ENCODE measurements at regions not wholly inside any gene's neighbourhood (a gene's known extent, or its start where the extent isn't known, plus 50 kb on each side); places are given as distances from the start of the nearest gene placed in this dataset.

DNA sequence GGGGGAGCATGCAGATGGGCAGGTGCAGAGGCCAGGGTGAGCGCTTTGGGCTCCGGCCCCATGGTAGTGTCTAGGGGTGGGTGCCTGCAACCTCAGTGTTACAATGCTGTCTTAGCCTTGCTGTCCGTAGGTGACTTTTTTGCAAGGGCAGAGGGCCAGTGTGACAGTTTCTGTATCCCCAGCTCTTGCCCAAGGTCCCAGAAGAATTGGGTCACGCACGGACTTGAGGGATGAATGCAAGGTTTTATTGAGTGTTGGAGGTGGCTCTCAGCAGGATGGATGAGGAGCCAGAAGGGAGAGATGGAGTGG, 492.5 kb downstream of the AGTPBP1 start:
- no peak for DNase-seq

GRCh38 chr9:85248514-85249312, 493.0 kb downstream of the AGTPBP1 start:
- DNase-seq: no peak

DNA sequence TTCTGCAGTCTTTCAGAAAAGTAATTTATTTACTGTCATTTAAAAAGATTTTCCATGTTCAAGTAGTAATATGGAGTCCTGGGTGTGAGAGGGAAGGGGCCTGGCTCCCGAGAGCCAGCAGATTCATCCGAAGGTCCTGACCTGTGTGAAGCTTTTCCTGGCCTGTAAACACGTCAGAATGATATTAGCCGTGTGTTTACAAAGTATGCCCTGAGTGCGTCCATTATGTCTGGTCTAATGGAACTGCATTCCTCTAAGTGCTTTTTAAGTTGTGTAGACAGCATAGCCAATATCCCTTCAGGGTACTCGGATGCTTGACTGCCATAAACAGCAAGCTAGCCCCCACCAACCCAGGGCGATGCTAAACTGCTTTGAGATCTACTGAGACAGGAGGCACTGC, 495.2 kb downstream of the AGTPBP1 start:
- no peak for DNase-seq

GRCh38 chr9:85244856-85245255, 496.9 kb downstream of the AGTPBP1 start:
- no peak for DNase-seq

DNA sequence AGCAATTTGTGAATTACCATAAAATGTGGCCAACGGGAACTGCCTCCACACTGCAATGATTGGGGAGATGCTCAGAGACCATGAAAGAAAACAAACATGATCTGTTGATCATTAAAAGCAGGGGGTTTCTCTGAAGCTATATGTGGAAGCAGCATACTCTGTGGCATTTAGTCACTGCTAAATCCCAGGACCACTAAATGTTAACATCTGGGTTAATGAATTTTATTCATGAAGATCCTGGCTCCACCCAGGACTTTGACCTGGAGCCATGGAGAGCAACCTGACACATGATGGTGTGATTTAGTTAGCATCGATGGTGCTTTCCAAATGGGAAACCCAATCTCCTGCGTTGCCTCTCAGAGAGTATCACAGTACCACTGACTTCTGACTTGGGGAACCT, 497.8 kb downstream of the AGTPBP1 start:
- DNase-seq: no peak

DNA sequence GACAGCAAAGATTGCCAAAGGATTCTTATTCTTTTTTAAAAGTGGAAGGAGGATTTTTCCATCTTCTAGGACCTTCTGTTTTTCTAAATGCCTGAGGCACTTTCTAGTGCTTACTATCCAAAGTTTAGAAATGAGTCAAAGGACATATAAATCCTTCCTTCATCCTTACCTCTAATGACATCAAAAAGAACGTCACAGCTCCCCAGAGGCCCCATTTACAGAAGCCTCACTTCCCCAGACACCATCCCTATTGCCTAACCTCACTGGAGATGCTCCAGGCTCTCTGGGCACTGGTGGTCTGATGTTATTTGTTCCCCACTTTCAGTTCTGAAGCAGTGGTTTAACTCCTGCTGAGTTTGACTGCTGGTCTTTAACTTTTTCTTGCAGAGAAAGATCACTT, 504.3 kb downstream of the AGTPBP1 start:
- no peak for DNase-seq

DNA sequence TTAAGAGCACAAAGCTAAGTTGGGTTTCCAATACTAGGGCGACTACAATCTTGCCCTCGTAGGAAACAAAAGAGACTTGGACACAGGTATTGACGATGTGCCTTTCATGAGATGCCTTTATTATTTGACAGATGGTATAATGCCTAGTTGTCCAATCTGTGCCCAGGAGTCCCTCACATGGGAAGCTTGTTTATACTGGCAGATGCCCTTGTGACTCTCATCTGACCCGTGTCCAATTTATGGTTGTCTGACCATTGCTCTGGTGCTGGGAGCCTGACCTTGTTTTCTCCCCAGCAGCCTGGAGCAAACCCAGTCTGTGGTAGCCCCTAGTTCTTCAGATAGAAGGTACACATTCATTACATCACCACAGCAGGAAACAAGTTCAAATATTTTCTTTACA, 511.7 kb downstream of the AGTPBP1 start:
- no peak for DNase-seq

DNA sequence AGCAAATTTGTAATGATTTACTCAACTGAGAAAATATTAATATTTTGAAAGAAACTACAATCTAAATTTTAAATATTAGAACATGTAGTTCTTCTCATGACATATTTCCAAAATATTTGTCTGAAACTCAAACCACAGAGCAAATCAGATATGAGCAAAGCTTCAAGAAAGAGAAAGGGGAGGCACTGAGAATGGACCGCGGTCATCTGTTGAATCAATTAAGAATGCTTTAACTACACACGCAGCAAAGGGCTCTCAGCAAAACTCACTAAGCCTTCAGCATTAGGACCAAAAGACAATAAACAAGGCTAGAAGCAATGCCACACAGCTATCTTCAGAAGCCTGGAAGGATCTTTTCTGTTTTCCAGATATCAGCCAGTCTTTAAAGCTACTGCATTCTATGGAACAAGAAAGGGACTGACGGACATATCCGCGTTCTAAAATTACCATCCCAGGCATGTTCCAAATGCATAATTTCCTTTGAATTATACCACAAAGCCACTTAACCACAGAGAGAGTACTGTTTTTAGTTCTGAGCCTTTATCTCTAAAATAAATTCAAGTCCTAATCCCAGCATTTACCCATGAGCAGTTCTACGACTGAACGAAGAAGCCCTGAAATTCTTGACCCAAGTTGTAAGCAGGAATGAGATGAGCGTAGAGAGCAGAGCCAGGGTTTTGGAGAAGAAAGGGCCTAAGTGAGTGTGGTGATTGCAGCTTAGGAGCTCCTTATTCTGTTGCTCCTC, 513.5 kb downstream of the AGTPBP1 start:
- no peak for DNase-seq

- no peak for DNase-seq
These were observed 516.6 kb downstream of the AGTPBP1 start for GRCh38 chr9:85225180-85225579.

DNA sequence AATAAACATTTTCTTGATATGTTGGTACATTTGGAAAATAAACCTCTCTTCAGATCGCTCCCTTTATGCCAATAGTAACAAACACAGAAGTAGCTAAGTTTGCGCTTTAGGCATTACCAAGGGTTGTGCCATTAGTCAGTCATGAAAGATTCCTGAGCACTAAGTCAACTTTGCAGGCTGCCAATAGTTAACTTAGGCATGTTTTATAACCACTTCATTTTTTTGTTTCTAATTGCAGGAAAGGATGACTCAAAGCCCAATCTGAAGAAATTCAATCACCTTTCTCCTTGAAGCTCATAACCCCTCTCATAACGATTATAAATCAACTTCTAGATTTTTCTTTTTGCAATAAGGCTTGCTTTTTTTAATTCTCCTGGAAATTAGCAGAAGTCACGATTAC, 517.0 kb downstream of the AGTPBP1 start:
- no peak for DNase-seq

DNA sequence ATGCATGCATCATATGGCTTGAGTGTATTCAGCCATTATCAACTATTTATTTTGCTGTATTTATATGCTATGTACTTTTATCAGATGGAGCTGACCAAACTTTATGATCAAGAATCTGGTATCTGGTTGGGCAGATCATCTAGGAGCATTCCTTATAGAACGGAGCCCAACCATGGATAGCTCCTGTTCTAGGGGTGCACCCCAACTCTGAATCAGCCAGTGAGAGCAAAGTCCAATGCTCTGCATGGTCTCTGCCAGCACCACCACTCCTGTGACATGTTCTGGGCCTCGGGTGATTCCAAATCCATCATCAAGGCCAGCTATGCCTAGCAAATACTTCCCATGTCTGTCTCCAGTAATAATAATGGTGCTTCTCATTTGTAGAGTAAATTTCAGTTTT, 517.5 kb downstream of the AGTPBP1 start:
- DNase-seq: no peak

- no peak for DNase-seq
These were observed 518.1 kb downstream of the AGTPBP1 start for GRCh38 chr9:85223506-85224125.

DNA sequence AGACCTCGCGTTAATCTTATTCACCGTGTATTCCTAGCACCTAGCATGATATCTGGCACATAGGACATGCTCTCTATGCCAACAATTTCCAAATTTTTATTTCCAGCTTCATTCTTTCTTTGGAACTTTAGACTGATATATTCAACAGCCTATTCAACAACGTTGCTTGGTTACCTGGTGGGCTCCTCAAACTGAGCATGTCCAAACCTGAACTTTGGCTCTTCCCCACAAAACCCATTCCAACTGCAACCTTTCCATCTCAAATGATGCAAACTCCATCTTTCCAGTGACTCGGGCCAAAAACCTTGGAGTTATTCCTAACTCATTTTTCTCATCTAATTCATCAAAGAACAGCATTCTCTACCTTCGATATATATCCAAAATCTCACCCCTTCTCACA, 525.2 kb downstream of the AGTPBP1 start:
- DNase-seq: no peak

DNA sequence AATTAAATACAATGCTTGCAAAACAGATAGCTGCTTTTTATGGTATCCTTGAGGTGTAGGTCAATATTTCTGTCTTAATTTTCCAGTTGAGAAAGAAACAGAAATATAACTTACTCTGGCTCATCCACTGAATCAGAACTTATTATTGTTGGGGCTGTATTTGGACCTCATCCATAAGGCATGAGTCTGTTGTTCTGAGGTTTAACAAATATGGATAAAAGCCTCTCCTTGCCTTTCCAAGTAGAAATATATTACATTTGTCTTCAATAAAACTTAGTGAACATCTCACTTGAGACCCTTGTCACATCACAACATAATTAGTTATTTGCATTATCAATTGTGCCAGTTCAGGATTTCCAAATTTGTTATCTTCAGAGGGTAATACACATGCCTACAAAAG, 525.8 kb downstream of the AGTPBP1 start:
- DNase-seq: no peak

- no peak for DNase-seq
These were observed 526.3 kb downstream of the AGTPBP1 start for GRCh38 chr9:85215416-85215815.

DNA sequence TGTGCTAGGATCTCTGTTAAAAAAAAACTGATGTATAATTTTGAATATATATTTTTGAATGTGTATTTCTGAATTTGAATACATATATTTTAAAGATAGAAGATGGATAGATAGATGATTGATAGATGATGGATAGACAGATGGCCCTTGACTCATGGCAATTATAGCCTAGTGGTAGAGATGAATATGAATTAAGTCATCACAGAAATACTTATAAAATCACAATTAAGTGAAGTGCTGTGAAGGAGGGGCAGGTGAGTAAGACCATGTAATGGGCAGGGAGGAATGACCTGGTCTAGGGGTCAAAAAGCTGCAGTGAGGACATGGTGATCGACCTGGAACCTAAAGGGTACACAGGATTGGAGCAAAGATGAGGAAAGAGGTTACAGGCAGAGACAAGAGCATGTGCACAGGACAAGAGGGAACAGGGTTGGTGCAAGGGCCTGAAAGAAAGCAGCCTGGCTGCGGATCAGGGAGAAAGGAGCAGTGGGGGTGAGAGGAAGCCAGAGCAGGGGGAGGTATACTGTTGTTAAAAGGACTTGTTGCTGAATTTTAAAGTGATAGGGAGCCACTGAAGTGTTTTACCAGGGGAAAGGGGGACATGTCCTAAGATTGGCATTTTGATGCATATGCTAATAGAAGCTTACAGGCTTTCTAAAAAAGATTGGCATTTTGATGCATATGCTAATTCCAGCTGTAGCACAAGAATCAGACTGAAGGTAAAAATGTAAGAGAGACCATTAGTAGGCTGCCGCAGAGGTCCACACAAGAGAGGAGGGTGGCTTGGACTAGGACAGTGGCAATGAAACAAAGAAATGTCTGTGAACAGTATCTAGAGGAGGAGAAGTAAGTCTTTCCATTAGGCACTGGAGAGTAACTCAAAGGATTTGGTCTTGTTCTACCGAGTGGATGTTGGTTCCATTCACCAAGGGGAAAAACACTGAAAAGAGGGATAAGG, 527.8 kb downstream of the AGTPBP1 start:
- no peak for DNase-seq

- no peak for DNase-seq
These were observed 528.9 kb downstream of the AGTPBP1 start for GRCh38 chr9:85212887-85213286.

- no peak for DNase-seq
These were observed 529.5 kb downstream of the AGTPBP1 start for GRCh38 chr9:85212209-85212608.

- DNase-seq: no peak
These were observed 533.1 kb downstream of the AGTPBP1 start for GRCh38 chr9:85208666-85209065.

DNA sequence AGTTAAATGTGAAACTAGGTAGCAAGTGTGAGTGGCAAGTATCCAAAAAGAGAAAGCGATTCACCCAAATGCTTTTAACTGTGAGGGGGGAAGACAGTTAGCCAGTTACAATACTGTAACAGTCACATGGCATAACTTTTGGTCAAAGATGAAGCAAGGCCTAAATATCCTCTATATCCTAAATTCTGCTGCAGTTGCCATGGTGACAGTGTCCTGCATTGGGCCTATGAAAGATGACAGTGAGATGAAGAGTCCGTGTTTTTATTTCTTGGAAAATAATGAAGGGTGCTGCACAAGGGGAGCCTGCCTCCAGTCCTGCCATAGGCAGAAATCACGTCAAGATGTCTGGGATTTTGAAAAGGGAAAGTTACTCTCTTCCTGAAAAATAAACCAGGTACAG, 534.6 kb downstream of the NTRK2 start:
- no peak for DNase-seq

- DNase-seq: no peak
These were observed 533.1 kb downstream of the NTRK2 start for GRCh38 chr9:85202596-85202995.

- DNase-seq: no peak
These were observed 531.3 kb downstream of the NTRK2 start for GRCh38 chr9:85200726-85201404.

Data from activated effector memory CD4-positive, alpha-beta T cell treated with anti-CD3 and anti-CD28 coated beads, Interleukin-2, amount 50 U/mL, for 16 hours (primary cell).